Body of pancreas (tissue), 4 donors: ENCODE measurements at regions not wholly inside any gene's neighbourhood (a gene's known extent, or its start where the extent isn't known, plus 50 kb on each side); places are given as distances from the start of the nearest gene placed in this dataset.

Experiments used
- ATAC-seq: fragments of 150-250 bp; one replicate; pipeline ENCODE4 v1.9.1; 2016
- DNase-seq, 4 donors: peaks; one replicate each; pipeline ENCODE4 v3.0.0-alpha.2; 2019
- H3K27ac ChIP-seq, 4 donors: fragments of 200-600 bp; sonication (generic); 1 replicate in 3 of 4; 2 replicates in 1 of 4; pipeline versions ENCODE4 v1.5.1 to v1.6.1; 2016 to 2019; ENCODE audit warnings: mild to moderate bottlenecking in 1 of 4, mixed read lengths in 1 of 4, moderate library complexity in 1 of 4
- H3K27me3 ChIP-seq, 2 donors: fragments of 200-600 bp; sonication (generic); one replicate each; pipeline ENCODE4 v1.6.0; 2016; ENCODE audit warnings: mild to moderate bottlenecking in 1 of 2
- H3K36me3 ChIP-seq, 2 donors: fragments of 200-600 bp; sonication (generic); replicated peaks in 1 of 2; 2 replicates each; pipeline ENCODE4 v1.5.1; 2016; ENCODE audit warnings: low read depth in 2 of 2; ENCODE audit not compliant: insufficient read depth in 1 of 2
- H3K4me1 ChIP-seq: fragments of 200-600 bp; sonication (generic); one replicate; pipeline ENCODE4 v1.6.0; 2016
- H3K4me3 ChIP-seq, 2 donors: fragments of 200-600 bp; sonication (generic); 1 replicate in 1 of 2; 2 replicates in 1 of 2; pipeline ENCODE4 v1.5.1; 2016 to 2019
- H3K9me3 ChIP-seq, 3 donors: fragments of 200-600 bp; sonication (generic); 1 replicate in 2 of 3; 2 replicates in 1 of 3; pipeline ENCODE4 v1.5.1; 2016
- POLR2A ChIP-seq, 3 donors: fragments of 450-650 bp; IDR thresholded peaks; one replicate each; pipeline ENCODE4 v1.6.1; 2016; ENCODE audit warnings: antibody characterized with exemption in 3 of 3, mild to moderate bottlenecking in 2 of 3
- WGBS, 2 donors: methylation state at CpG; one replicate each; pipeline ENCODE4 v1.1.5; 2017; 5-methylcytosine and 5-hydroxymethylcytosine counted together
- intact Hi-C: fragments of 100-400 bp; cut with DNase I; formaldehyde crosslinking; loops from one replicate; pipeline ENCODE4 v1.15.1; 2023
- TF ChIP-seq, protein P1 (sequence below), 7 experiments: fragments of 450-650 bp in 4 of 7; fragments of 200-600 bp in 3 of 7; sonication (generic) in 3 of 7; IDR thresholded peaks; one replicate each; pipeline ENCODE4 v1.5.1; 2016 to 2019; ENCODE audit warnings: antibody characterized with exemption in 7 of 7

- Histone ChIP-seq H3K4me1 (no peaks in the 10 kb centered on the region), H3K27ac (no peak overlapping the region), H3K36me3 (no peaks in the 10 kb centered on the region), H3K4me3 (no peak overlapping the region), H3K27me3 (no peaks in the 10 kb centered on the region), H3K9me3 (no peaks in the 10 kb centered on the region)
- WGBS, 2 donors = 58 to 64% methylated on average over 5 of the region's 5 CpGs
- intact Hi-C loops = no loop called here
- TF ChIP-seq, protein P1, sequence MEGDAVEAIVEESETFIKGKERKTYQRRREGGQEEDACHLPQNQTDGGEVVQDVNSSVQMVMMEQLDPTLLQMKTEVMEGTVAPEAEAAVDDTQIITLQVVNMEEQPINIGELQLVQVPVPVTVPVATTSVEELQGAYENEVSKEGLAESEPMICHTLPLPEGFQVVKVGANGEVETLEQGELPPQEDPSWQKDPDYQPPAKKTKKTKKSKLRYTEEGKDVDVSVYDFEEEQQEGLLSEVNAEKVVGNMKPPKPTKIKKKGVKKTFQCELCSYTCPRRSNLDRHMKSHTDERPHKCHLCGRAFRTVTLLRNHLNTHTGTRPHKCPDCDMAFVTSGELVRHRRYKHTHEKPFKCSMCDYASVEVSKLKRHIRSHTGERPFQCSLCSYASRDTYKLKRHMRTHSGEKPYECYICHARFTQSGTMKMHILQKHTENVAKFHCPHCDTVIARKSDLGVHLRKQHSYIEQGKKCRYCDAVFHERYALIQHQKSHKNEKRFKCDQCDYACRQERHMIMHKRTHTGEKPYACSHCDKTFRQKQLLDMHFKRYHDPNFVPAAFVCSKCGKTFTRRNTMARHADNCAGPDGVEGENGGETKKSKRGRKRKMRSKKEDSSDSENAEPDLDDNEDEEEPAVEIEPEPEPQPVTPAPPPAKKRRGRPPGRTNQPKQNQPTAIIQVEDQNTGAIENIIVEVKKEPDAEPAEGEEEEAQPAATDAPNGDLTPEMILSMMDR (IDR thresholded peaks at IDR 0.05) = no peak
- no peak for TF ChIP-seq POLR2A (IDR thresholded peaks at IDR 0.05)
- ATAC-seq (no peak), DNase-seq (no peak)
These were observed 931.2 kb upstream of the KCND2 start for GRCh38 chr7:119341822-119342221.

DNA sequence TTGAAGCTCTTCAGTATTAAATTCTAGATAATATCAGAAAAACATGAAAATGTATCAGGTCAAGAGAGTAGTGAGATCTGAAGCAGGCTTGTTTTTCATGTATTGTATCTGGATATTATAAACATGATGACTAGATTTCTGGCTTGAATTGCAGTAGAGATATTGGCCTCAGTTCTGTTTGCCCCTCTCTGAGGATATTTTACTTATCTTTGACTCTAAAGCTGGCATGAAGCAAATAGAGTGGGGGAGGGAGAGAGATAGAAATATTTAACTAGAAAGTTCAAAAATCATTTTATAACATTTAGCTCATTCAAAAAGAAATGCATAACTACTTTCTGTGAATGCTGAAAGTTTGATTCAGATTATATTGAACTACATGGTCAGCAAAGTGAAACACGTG is 929.7 kb upstream of the KCND2 start:
- no peaks in the 10 kb centered on the region for H3K9me3 ChIP-seq
- H3K27me3 ChIP-seq = no peaks in the 10 kb centered on the region
- no peak for TF ChIP-seq POLR2A (IDR thresholded peaks at IDR 0.05)
- TF ChIP-seq, protein P1 (IDR thresholded peaks at IDR 0.05) = no peak
- no peak overlapping the region for H3K27ac ChIP-seq
- H3K4me3 ChIP-seq = no peak overlapping the region
- intact Hi-C loops = no loop called here
- no peaks in the 10 kb centered on the region for H3K36me3 ChIP-seq
- ATAC-seq (no peak), DNase-seq (no peak)
- no peaks in the 10 kb centered on the region for H3K4me1 ChIP-seq
- WGBS, 2 donors = 6% methylated on average over 1 of the region's 1 CpG

GRCh38 chr7:119344466-119344865 is 928.5 kb upstream of the KCND2 start:
- DNase-seq (no peak), ATAC-seq (no peak)
- H3K9me3 ChIP-seq = no peaks in the 10 kb centered on the region
- H3K27ac ChIP-seq = no peak overlapping the region
- TF ChIP-seq POLR2A (IDR thresholded peaks at IDR 0.05) = no peak
- TF ChIP-seq, protein P1 (IDR thresholded peaks at IDR 0.05) = no peak
- H3K36me3 ChIP-seq = no peaks in the 10 kb centered on the region
- intact Hi-C loops = no loop called here
- no peaks in the 10 kb centered on the region for H3K4me1 ChIP-seq
- H3K4me3 ChIP-seq = no peak overlapping the region
- no peaks in the 10 kb centered on the region for H3K27me3 ChIP-seq
- 43 to 49% methylated on average over 2 of the region's 2 CpGs for WGBS, 2 donors

DNA sequence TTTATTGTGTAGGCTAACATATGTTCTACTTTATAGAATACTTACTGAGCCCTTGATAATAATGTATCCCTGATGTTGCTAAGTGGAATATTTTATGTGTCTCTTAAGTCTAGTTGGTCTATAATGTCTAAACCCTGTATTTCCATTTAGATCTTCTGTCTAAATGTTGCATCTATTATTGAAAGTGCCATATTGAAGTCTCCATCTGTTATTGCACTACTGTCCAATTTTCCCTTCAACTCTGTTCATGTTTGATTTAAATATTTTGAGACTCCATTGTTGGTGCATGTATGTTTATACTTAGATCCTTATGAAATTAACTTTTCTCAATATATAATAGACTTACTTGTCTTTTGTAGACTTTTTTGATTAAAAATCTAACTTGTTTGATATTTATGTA is 924.5 kb upstream of the KCND2 start:
- intact Hi-C loops = no loop called here
- TF ChIP-seq, protein P1 (IDR thresholded peaks at IDR 0.05) = no peak
- no peak for TF ChIP-seq POLR2A (IDR thresholded peaks at IDR 0.05)
- DNase-seq (no peak), ATAC-seq (no peak)
- Histone ChIP-seq H3K4me3 (no peak overlapping the region), H3K9me3 (no peaks in the 10 kb centered on the region), H3K27me3 (no peaks in the 10 kb centered on the region), H3K36me3 (no peaks in the 10 kb centered on the region), H3K27ac (no peak overlapping the region), H3K4me1 (no peaks in the 10 kb centered on the region)

DNA sequence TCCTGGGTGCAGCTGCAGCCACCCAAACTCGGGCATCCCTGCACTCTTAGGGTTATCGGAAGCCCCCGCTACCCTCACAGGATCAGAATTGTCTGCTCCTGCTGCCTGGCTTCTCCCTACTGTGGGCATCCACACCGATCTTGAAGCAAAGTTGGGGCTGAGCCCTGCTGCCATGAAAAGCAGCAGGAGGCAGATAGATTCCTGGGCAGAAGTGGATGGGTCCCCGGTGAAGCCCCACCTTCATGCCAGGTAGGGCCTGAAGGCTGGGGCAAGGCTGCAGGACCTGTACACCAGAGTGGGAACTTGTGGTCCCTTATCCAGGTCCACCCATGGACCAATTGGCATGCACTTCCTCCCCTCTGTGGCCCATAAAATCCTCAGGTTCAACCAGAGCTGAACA is 922.6 kb upstream of the KCND2 start:
- TF ChIP-seq, protein P1 (IDR thresholded peaks at IDR 0.05) = no peak
- no peak for TF ChIP-seq POLR2A (IDR thresholded peaks at IDR 0.05)
- ATAC-seq = no peak
- intact Hi-C loops = no loop called here

More for the DNA sequence above, 922.6 kb upstream of the KCND2 start:
- DNase-seq = no peak
- Histone ChIP-seq H3K27me3 (no peaks in the 10 kb centered on the region), H3K36me3 (no peaks in the 10 kb centered on the region), H3K4me3 (no peak overlapping the region), H3K27ac (no peak overlapping the region), H3K9me3 (no peaks in the 10 kb centered on the region), H3K4me1 (no peaks in the 10 kb centered on the region)
- 77 to 83% methylated on average over 5 of the region's 5 CpGs for WGBS, 2 donors
